ENCODE measurements at regions not wholly inside any gene's neighbourhood (a gene's known extent, or its start where the extent isn't known, plus 50 kb on each side); places are given as distances from the start of the nearest gene placed in this dataset.

DNA sequence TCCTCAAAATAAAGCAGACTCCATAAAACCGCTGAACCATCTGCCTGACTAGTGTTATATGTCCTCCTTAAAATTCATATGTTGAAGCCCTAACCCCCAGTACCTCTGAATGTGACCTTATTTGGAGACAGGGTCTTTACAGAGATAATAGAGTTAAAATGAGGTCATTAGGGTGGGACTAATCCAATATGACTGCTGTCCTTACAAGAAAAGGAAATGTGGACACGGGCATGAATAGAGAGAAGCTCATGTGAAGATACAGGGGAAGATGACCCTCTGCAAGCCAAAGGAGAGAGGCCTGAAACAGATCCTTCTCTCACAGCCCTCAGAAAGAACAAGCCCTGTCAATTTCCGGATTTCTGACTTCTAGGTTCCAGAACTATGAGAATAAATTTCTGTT lies 82.0 kb upstream of the KLHL13 start:
- Histone ChIP-seq H3K36me3 (ENCODE audit: low read depth) (no peaks in the 10 kb centered on the region), H3K9me3 (ENCODE audit: insufficient read depth, low read depth) (no peaks in the 10 kb centered on the region), H3K4me1 (replicated peaks; ENCODE audit: insufficient read depth) (no peaks in the 10 kb centered on the region), H3K27ac (no peak overlapping the region), H3F3A (ENCODE audit: insufficient read depth, low read depth) (no peaks in the 10 kb centered on the region), H4K20me1 (ENCODE audit: insufficient read depth) (no peaks in the 10 kb centered on the region), H3K27me3 (ENCODE audit: insufficient read depth, low read depth) (no peaks in the 10 kb centered on the region), H3K4me3 (no peak overlapping the region), H3K9me2 (ENCODE audit: insufficient read depth) (no peaks in the 10 kb centered on the region), H2AFZ (no peak overlapping the region), H3K79me2 (ENCODE audit: low read depth) (no peaks in the 10 kb centered on the region), H3K4me2 (no peak overlapping the region)
- intact Hi-C loops (cut with micrococcal nuclease; ENCODE audit: unreplicated experiment), result no loop called here
- POLR2A ChIA-PET (ENCODE audit: unreplicated experiment), result no interaction called here
- CTCF ChIA-PET, result no interaction called here
- DNase-seq, result no peak
- TF ChIP-seq, protein P1, sequence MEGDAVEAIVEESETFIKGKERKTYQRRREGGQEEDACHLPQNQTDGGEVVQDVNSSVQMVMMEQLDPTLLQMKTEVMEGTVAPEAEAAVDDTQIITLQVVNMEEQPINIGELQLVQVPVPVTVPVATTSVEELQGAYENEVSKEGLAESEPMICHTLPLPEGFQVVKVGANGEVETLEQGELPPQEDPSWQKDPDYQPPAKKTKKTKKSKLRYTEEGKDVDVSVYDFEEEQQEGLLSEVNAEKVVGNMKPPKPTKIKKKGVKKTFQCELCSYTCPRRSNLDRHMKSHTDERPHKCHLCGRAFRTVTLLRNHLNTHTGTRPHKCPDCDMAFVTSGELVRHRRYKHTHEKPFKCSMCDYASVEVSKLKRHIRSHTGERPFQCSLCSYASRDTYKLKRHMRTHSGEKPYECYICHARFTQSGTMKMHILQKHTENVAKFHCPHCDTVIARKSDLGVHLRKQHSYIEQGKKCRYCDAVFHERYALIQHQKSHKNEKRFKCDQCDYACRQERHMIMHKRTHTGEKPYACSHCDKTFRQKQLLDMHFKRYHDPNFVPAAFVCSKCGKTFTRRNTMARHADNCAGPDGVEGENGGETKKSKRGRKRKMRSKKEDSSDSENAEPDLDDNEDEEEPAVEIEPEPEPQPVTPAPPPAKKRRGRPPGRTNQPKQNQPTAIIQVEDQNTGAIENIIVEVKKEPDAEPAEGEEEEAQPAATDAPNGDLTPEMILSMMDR (conservative IDR thresholded peaks at IDR 0.05), result no peak
- TF ChIP-seq EZH2 (IDR thresholded peaks at IDR 0.05; ENCODE audit: low read depth), result no peak
- no TSS peak for BruUV-seq (replicated peaks)

DNA sequence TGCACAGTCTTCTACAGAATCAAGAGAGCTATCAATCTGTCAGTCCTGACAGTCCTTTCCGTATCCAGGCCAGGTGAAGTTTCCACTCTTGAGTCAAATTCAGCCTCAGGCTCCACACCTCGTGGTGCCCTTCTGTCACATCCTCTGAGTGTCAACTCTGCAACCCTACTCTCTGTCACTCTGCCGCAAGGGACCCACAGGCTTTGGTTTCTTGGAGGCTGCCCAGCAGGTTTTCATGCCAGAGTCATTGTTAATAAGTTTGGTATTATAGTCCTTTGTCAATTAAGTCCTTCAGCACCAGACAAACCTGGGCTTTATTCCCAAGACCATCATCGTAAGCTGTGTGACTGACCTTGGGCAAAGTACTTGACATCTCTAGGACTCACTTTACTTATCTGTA lies 83.4 kb upstream of the KLHL13 start:
- POLR2A ChIA-PET (ENCODE audit: unreplicated experiment), result no interaction called here
- no peaks in the 10 kb centered on the region for H3K36me3 ChIP-seq (ENCODE audit: low read depth)
- no peak overlapping the region for H3K4me3 ChIP-seq
- H3K9me3 ChIP-seq (ENCODE audit: insufficient read depth, low read depth), result no peaks in the 10 kb centered on the region
- no peaks in the 10 kb centered on the region for H3K79me2 ChIP-seq (ENCODE audit: low read depth)
- no TSS peak for BruUV-seq (replicated peaks)
- H3K4me1 ChIP-seq (replicated peaks; ENCODE audit: insufficient read depth), result no peaks in the 10 kb centered on the region
- no peak overlapping the region for H2AFZ ChIP-seq
- no peak for TF ChIP-seq EZH2 (IDR thresholded peaks at IDR 0.05; ENCODE audit: low read depth)
- TF ChIP-seq, protein P1 (conservative IDR thresholded peaks at IDR 0.05), result no peak
- H3K27me3 ChIP-seq (ENCODE audit: insufficient read depth, low read depth), result no peaks in the 10 kb centered on the region
- H3K27ac ChIP-seq, result no peak overlapping the region
- no peaks in the 10 kb centered on the region for H3K9me2 ChIP-seq (ENCODE audit: insufficient read depth)
- no peak overlapping the region for H3K4me2 ChIP-seq
- intact Hi-C loops (cut with micrococcal nuclease; ENCODE audit: unreplicated experiment), result no loop called here
- DNase-seq, result no peak
- CTCF ChIA-PET, result no interaction called here
- no peaks in the 10 kb centered on the region for H4K20me1 ChIP-seq (ENCODE audit: insufficient read depth)
- H3F3A ChIP-seq (ENCODE audit: insufficient read depth, low read depth), result no peaks in the 10 kb centered on the region

DNA sequence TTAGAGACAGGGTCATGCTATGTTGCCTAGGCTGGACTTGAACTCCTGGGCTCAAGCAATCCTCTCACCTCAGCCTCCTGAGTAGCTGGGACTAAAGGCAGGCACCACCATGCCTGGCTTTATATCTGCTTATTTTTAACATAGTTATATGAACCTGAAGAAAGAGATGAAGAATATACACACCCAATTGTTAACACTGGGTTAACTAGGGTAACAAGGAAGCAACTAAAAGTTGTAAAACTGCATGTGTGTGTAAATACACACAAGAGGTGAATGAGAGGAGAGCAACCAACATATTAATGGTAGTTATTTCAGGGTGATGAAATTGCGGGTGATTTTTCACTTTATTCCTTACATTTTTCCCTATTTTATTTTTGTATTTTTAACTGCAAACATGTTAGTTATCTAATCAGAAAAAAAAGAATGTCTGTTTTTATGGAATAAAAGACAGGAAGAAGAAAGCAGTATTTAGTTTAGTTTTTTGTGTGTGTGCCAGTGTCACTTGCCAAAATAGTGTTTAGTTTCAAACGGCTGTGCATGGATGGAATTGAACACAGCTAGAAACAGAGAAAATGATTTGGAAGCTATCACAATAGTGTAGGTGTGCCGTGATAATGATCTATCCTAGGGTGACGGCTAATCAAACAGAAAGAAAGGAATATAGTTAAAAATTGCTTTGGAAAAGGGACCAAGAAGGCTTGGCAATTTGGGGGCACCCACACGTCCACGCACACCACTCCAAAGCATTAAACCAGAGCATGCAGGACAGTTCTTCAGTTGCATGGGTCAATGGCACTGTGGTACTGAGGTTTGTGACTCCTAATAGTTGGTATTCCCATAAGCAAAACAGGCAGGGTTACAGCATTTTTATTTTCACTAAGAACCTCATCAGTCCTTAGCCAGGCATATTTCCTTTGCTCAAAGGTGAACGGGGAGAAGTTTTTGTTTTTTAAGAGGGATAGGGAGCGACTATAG lies 89.1 kb upstream of the KLHL13 start:
- intact Hi-C loops (cut with micrococcal nuclease; ENCODE audit: unreplicated experiment), result no loop called here
- no peaks in the 10 kb centered on the region for H3K4me1 ChIP-seq (replicated peaks; ENCODE audit: insufficient read depth)

More for the DNA sequence above, 89.1 kb upstream of the KLHL13 start:
- no peaks in the 10 kb centered on the region for H3K27me3 ChIP-seq (ENCODE audit: insufficient read depth, low read depth)
- H2AFZ ChIP-seq, result no peak overlapping the region
- H3F3A ChIP-seq (ENCODE audit: insufficient read depth, low read depth), result no peaks in the 10 kb centered on the region
- BruUV-seq (replicated peaks), result no TSS peak
- no peaks in the 10 kb centered on the region for H3K9me3 ChIP-seq (ENCODE audit: insufficient read depth, low read depth)
- no peaks in the 10 kb centered on the region for H3K36me3 ChIP-seq (ENCODE audit: low read depth)
- no peak for DNase-seq
- no peaks in the 10 kb centered on the region for H4K20me1 ChIP-seq (ENCODE audit: insufficient read depth)
- ChIA-PET CTCF (no interaction called here), POLR2A (ENCODE audit: unreplicated experiment) (no interaction called here)
- TF ChIP-seq, protein P1 (conservative IDR thresholded peaks at IDR 0.05), result no peak
- H3K4me2 ChIP-seq, result no peak overlapping the region
- no peak overlapping the region for H3K4me3 ChIP-seq
- H3K79me2 ChIP-seq (ENCODE audit: low read depth), result no peaks in the 10 kb centered on the region
- no peak overlapping the region for H3K27ac ChIP-seq
- no peaks in the 10 kb centered on the region for H3K9me2 ChIP-seq (ENCODE audit: insufficient read depth)

All from PC-9 (cell line).